GM21717 (cell line): ENCODE measurements at regions not wholly inside any gene's neighbourhood (a gene's known extent, or its start where the extent isn't known, plus 50 kb on each side); places are given as distances from the start of the nearest gene placed in this dataset.

Source experiments
- ATAC-seq: cut with Tn5 transposase; IDR thresholded peaks from one replicate; pipeline ENCODE4 v1.9.1; 2021; ENCODE audit warnings: mild to moderate bottlenecking, moderate library complexity; ENCODE audit not compliant: unreplicated experiment

- no peak for ATAC-seq
These were observed 1151.0 kb downstream of the ZPLD1 start for GRCh38 chr3:103585809-103586208.

GRCh38 chr3:103589770-103590169 lies 1155.0 kb downstream of the ZPLD1 start:
- no peak for ATAC-seq

GRCh38 chr3:103600844-103601243 lies 1166.0 kb downstream of the ZPLD1 start:
- ATAC-seq, result no peak

GRCh38 chr3:103601666-103602065 lies 1166.9 kb downstream of the ZPLD1 start:
- no peak for ATAC-seq

GRCh38 chr3:103609472-103609871 lies 1174.7 kb downstream of the ZPLD1 start:
- no peak for ATAC-seq

- no peak for ATAC-seq
These were observed 1178.8 kb downstream of the ZPLD1 start for GRCh38 chr3:103613397-103614156.

GRCh38 chr3:103614719-103615118 lies 1179.9 kb downstream of the ZPLD1 start:
- no peak for ATAC-seq

GRCh38 chr3:103617961-103618360 lies 1183.1 kb downstream of the ZPLD1 start:
- no peak for ATAC-seq

- ATAC-seq, result no peak
These were observed 1189.5 kb downstream of the ZPLD1 start for GRCh38 chr3:103624271-103624670.

- ATAC-seq, result no peak
These were observed 1194.6 kb downstream of the ZPLD1 start for GRCh38 chr3:103629391-103629790.

- no peak for ATAC-seq
These were observed 1209.6 kb downstream of the ZPLD1 start for GRCh38 chr3:103644450-103644849.

- no peak for ATAC-seq
These were observed 1219.2 kb downstream of the ZPLD1 start for GRCh38 chr3:103653996-103654395.

GRCh38 chr3:103657756-103658155 lies 1222.9 kb downstream of the ZPLD1 start:
- ATAC-seq, result no peak

- no peak for ATAC-seq
These were observed 1226.0 kb downstream of the ZPLD1 start for GRCh38 chr3:103660810-103661209.

- ATAC-seq, result no peak
These were observed 1227.8 kb downstream of the ZPLD1 start for GRCh38 chr3:103662591-103662990.

GRCh38 chr3:103672346-103672745 lies 1237.5 kb downstream of the ZPLD1 start:
- no peak for ATAC-seq

- ATAC-seq, result no peak
These were observed 1250.1 kb downstream of the ZPLD1 start for GRCh38 chr3:103684904-103685303.

- no peak for ATAC-seq
These were observed 1251.1 kb downstream of the ZPLD1 start for GRCh38 chr3:103685939-103686338.

- ATAC-seq, result no peak
These were observed 1255.7 kb downstream of the ZPLD1 start for GRCh38 chr3:103690536-103690935.

GRCh38 chr3:103693831-103694230 lies 1259.0 kb downstream of the ZPLD1 start:
- ATAC-seq, result no peak

GRCh38 chr3:103698646-103699045 lies 1263.8 kb downstream of the ZPLD1 start:
- no peak for ATAC-seq

GRCh38 chr3:103699228-103699627 lies 1264.4 kb downstream of the ZPLD1 start:
- no peak for ATAC-seq

GRCh38 chr3:103705641-103706040 lies 1270.8 kb downstream of the ZPLD1 start:
- no peak for ATAC-seq
